ENCODE measurements at regions not wholly inside any gene's neighbourhood (a gene's known extent, or its start where the extent isn't known, plus 50 kb on each side); places are given as distances from the start of the nearest gene placed in this dataset.

GRCh38 chr11:80636999-80637398, 1196.2 kb upstream of the TENM4 start:
- TF ChIP-seq POLR2A (IDR thresholded peaks at IDR 0.05), result no peak
- TF ChIP-seq, protein P1, sequence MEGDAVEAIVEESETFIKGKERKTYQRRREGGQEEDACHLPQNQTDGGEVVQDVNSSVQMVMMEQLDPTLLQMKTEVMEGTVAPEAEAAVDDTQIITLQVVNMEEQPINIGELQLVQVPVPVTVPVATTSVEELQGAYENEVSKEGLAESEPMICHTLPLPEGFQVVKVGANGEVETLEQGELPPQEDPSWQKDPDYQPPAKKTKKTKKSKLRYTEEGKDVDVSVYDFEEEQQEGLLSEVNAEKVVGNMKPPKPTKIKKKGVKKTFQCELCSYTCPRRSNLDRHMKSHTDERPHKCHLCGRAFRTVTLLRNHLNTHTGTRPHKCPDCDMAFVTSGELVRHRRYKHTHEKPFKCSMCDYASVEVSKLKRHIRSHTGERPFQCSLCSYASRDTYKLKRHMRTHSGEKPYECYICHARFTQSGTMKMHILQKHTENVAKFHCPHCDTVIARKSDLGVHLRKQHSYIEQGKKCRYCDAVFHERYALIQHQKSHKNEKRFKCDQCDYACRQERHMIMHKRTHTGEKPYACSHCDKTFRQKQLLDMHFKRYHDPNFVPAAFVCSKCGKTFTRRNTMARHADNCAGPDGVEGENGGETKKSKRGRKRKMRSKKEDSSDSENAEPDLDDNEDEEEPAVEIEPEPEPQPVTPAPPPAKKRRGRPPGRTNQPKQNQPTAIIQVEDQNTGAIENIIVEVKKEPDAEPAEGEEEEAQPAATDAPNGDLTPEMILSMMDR (IDR thresholded peaks at IDR 0.05), result no peak
